Mucosa of descending colon (tissue), 3 donors: ENCODE measurements at regions not wholly inside any gene's neighbourhood (a gene's known extent, or its start where the extent isn't known, plus 50 kb on each side); places are given as distances from the start of the nearest gene placed in this dataset.

Source experiments
- ATAC-seq: fragments of 200-7000 bp; cut with Tn5 transposase; one replicate; pipeline ENCODE4 v1.9.1; 2020; ENCODE audit warnings: mild to moderate bottlenecking, moderate library complexity
- DNase-seq, 3 donors: peaks; one replicate each; pipeline ENCODE4 v3.0.0-alpha.2; 2020
- H3K36me3 ChIP-seq: fragments of 200-600 bp; one replicate; pipeline ENCODE4 v1.8.0; 2021; ENCODE audit warnings: low read depth, mild to moderate bottlenecking
- H3K4me1 ChIP-seq: fragments of 200-600 bp; one replicate; pipeline ENCODE4 v1.8.0; 2021; ENCODE audit warnings: low read depth, mild to moderate bottlenecking
- H3K4me3 ChIP-seq: fragments of 200-600 bp; one replicate; pipeline ENCODE4 v1.8.0; 2021; ENCODE audit warnings: mild to moderate bottlenecking
- H3K9me3 ChIP-seq: fragments of 200-600 bp; one replicate; pipeline ENCODE4 v1.8.0; 2021; ENCODE audit warnings: mild to moderate bottlenecking
- intact Hi-C, 2 donors: fragments of 100-400 bp; cut with DNase I in 1 of 2; cut with micrococcal nuclease in 1 of 2; formaldehyde crosslinking; loops; one replicate each; pipeline versions ENCODE4 v1.11.0 to v1.11.1; 2022; cut with DNase I, micrococcal nuclease
- TF ChIP-seq, protein P1 (sequence below): fragments of 200-600 bp; IDR thresholded peaks from one replicate; pipeline ENCODE4 v1.8.0; 2022; ENCODE audit warnings: antibody characterized with exemption, mild to moderate bottlenecking
- donor health status: DM: no; HTN: no; CAD: no; lungs with moderate emphysema.
- donor health status: DM: no; HTN: no; CAD: no.
- donor health status: DM: no; HTN: yes; CAD: no.

DNA sequence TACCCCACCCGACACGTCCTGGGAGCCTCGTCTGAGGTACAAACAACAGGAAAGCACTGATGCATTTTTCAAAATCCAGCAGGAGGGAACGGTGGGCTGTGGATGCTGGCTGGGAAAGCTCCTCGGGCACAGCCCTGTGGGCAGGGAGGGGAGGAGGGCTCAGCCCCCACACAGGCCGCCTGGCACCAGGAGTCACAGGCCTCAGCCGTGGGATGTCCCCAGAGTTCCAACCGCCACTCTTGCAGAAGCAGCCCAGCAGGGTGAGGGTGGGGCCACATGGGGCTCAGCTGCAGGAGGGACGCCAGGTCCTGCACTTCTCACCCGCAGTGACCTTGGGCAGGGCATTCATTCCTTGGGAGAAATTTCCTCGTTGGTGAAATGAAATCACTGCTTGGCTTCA is 274.6 kb downstream of the BRD1 start:
- no peak overlapping the region for H3K4me3 ChIP-seq
- H3K9me3 ChIP-seq: peaks cover 5% of the 10 kb centered on the region
- no peaks in the 10 kb centered on the region for H3K4me1 ChIP-seq
- TF ChIP-seq, protein P1, sequence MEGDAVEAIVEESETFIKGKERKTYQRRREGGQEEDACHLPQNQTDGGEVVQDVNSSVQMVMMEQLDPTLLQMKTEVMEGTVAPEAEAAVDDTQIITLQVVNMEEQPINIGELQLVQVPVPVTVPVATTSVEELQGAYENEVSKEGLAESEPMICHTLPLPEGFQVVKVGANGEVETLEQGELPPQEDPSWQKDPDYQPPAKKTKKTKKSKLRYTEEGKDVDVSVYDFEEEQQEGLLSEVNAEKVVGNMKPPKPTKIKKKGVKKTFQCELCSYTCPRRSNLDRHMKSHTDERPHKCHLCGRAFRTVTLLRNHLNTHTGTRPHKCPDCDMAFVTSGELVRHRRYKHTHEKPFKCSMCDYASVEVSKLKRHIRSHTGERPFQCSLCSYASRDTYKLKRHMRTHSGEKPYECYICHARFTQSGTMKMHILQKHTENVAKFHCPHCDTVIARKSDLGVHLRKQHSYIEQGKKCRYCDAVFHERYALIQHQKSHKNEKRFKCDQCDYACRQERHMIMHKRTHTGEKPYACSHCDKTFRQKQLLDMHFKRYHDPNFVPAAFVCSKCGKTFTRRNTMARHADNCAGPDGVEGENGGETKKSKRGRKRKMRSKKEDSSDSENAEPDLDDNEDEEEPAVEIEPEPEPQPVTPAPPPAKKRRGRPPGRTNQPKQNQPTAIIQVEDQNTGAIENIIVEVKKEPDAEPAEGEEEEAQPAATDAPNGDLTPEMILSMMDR: no peak
- DNase-seq: peak in 1 of 3 donors; percentile 30
- ATAC-seq: no peak
- no peaks in the 10 kb centered on the region for H3K36me3 ChIP-seq
- intact Hi-C loops: no loop called here

GRCh38 chr22:49551897-49552614 is 275.6 kb downstream of the BRD1 start:
- no peak for ATAC-seq
- Histone ChIP-seq H3K36me3 (no peaks in the 10 kb centered on the region), H3K4me1 (no peaks in the 10 kb centered on the region), H3K4me3 (no peak overlapping the region), H3K9me3 (peaks cover 5% of the 10 kb centered on the region)
- intact Hi-C loops: no loop called here
- DNase-seq: peak in 1 of 3 donors; percentile 31
- TF ChIP-seq, protein P1: no peak

- ATAC-seq: no peak
- no peaks in the 10 kb centered on the region for H3K36me3 ChIP-seq
- DNase-seq: peak in 1 of 3 donors; percentile 22
- TF ChIP-seq, protein P1: no peak
- H3K4me3 ChIP-seq: no peak overlapping the region
- intact Hi-C loops: no loop called here
- peaks cover 5% of the 10 kb centered on the region for H3K9me3 ChIP-seq
- no peaks in the 10 kb centered on the region for H3K4me1 ChIP-seq
These were observed 276.2 kb downstream of the BRD1 start for GRCh38 chr22:49551446-49551845.

GRCh38 chr22:49550766-49551362 is 276.8 kb downstream of the BRD1 start:
- no peaks in the 10 kb centered on the region for H3K36me3 ChIP-seq
- H3K4me1 ChIP-seq: no peaks in the 10 kb centered on the region
- H3K9me3 ChIP-seq: peaks cover 5% of the 10 kb centered on the region
- no peak overlapping the region for H3K4me3 ChIP-seq
- intact Hi-C loops: no loop called here
- TF ChIP-seq, protein P1: no peak
- DNase-seq (no peak), ATAC-seq (no peak)

DNA sequence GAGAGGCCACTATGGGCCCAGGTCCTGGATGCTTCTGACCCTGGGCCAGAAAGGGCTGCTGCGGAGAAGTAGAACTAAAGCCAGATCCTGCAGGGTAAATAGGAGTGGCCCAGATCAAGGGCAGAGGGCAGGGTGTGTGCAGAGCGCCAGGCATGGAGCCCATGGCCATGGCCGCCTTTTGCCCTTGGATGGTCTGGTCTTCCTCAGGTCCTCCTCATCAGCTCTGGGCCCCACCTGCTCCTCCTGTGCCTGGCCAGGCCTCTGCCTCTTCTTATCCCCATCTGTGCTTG is 277.6 kb downstream of the BRD1 start:
- no peak for ATAC-seq
- H3K9me3 ChIP-seq: peaks cover 5% of the 10 kb centered on the region

More for the DNA sequence above, 277.6 kb downstream of the BRD1 start:
- DNase-seq: no peak
- TF ChIP-seq, protein P1: no peak
- no peak overlapping the region for H3K4me3 ChIP-seq
- H3K36me3 ChIP-seq: no peaks in the 10 kb centered on the region
- H3K4me1 ChIP-seq: no peaks in the 10 kb centered on the region
- intact Hi-C loops: no loop called here
